ENCODE measurements at regions not wholly inside any gene's neighbourhood (a gene's known extent, or its start where the extent isn't known, plus 50 kb on each side); places are given as distances from the start of the nearest gene placed in this dataset.

- no peak for DNase-seq
Observed at GRCh38 chr4:125828346-125828745, 513.6 kb downstream of the FAT4 start.

GRCh38 chr4:125832161-125832560, 517.4 kb downstream of the FAT4 start:
- DNase-seq, result no peak

- no peak for DNase-seq
Observed at GRCh38 chr4:125836597-125837195, 521.9 kb downstream of the FAT4 start.

GRCh38 chr4:125837493-125838201, 522.9 kb downstream of the FAT4 start:
- no peak for DNase-seq

GRCh38 chr4:125838202-125838601, 523.4 kb downstream of the FAT4 start:
- no peak for DNase-seq

DNA sequence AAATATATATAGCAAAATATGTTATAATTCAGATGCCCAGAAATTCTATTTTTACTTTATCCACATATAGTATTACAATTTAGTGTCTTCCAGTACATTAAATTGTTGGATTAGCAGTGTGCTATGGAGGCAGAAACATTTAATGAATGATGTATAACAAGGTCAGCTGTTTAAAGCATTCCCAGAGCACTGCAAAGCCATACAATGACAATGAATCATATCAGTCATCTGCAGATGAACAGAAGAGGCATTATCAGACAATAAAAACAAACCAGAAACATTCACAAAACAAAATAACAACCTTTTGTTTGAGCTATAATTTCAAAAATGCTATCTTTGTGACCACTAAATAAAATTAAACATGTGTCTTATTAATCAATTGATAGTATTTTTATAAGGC, 524.2 kb downstream of the FAT4 start:
- DNase-seq, result no peak

DNA sequence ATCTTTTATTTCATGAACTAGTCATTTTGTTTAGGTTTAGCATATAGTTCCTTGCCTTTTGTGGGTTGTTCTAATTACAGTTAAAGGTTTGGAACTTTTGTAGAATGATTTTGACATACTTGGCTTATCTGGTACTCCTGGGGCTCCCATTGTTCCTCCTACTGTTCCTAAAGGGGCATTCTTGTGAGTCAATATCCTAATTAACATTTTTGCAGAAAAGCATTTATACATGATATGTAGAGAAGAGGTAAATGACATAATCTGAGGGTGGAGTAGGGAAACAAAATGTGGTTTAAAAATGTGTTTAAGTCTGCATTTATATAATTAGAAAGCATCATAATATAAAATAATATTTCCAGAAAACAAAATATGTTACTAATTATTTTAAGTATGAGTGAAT, 529.2 kb downstream of the FAT4 start:
- no peak for DNase-seq

GRCh38 chr4:125847518-125847917, 532.8 kb downstream of the FAT4 start:
- no peak for DNase-seq

DNA sequence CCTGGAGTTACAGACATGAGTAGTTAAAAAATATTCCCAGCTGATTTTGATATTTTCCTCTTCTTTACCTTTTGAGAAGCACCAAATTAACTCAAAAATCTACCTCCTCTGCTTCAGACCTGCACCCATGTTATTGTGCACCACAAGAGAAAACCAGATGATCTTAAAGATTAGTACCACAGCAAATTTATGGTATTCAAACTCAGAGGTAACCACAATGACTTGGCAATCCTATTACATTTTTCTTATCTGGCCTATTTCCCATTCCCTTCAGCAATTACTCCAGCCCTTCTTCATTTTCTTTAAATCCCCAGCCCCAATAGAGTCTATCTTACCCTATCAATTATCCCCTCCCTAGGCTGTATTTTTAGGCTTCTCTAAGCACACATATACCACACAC, 535.1 kb downstream of the FAT4 start:
- no peak for DNase-seq

DNA sequence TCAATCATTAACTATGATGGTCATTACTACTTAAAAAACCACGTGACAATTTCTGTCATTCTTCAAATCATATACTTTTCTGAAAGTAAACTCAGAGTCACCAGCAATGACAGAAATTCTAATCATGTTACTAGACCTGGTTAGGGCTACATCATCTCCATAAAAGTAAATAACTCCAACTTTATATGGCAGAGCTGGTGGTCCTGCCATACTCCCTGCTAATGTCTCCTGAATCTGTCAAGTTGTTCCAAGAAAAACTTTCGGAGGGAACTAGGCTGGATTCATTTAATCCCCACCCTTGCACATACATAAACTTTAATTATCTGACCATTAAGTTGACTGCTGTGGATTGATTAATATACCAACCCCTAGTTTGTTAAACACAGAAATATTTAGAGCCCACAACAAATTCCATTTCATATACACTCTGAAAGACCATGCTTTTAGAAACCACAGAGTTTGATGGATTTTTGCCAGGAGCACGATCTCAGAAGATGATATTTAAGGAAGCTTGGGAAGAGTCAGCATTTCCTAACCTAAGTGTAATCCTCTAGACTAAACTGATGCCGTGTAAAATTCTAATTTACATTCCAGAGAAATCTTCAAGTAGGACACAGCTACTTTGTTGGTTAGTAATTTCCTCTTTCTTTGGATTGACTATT, 577.0 kb downstream of the FAT4 start:
- no peak for DNase-seq

GRCh38 chr4:125904802-125905201, 590.0 kb downstream of the FAT4 start:
- DNase-seq, result no peak

DNA sequence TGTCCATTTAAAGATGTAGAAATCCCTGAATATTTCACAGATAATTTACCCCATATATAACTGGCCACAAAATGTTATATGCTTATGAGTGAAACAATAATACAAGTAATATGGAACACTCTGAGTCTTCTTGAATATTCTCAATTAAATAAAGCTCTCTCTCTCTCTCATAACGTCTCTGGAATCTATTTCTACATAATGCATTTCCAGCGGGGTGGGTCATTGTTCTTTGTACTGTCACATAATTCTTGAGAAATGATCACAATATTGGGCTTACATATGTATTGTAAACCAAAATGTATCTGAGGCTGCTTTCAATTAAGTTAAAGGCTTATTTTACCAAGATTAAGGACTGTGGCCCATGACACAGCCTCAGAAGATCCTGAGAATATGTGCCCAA, 596.3 kb downstream of the FAT4 start:
- no peak for DNase-seq

DNA sequence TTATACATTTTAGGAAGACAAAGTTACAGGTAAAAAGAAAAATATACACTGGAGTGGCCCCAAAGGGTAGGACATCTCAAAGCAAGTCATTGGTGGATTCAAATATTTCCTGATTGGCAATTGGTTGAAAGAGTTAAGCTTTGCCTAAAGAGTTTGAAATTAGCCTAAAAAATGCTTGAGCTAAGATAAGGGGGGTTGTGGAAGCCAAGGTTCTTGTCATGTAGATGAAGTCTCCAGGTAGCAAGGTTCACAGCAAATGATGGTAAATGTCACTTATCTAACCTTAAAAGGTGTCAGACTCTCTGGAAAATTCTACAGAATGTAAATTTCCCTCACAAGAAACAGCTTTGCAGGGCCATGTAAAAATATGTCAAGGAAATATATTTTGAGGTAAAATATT, 596.7 kb downstream of the FAT4 start:
- no peak for DNase-seq

DNA sequence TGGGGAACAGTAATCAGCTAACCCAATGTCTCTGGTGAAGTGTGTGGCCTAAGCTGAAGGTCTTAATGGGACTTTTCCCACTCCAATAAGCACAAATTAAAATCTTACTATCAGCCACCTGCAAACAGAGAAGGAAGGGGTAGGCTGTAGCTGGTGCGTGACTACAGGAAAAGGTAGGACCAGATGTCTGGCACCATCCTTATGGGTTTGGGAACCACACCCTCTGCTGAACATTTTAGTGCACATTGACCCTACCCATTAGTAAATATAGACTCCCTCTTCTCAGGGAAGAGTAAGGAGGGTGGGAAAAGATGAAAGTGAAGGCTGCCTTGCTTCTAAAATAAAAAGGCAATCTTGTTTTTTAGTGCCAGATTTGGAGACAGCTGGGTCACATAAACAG, 602.8 kb downstream of the FAT4 start:
- DNase-seq, result no peak

GRCh38 chr4:125928652-125929051, 613.9 kb downstream of the FAT4 start:
- no peak for DNase-seq

DNA sequence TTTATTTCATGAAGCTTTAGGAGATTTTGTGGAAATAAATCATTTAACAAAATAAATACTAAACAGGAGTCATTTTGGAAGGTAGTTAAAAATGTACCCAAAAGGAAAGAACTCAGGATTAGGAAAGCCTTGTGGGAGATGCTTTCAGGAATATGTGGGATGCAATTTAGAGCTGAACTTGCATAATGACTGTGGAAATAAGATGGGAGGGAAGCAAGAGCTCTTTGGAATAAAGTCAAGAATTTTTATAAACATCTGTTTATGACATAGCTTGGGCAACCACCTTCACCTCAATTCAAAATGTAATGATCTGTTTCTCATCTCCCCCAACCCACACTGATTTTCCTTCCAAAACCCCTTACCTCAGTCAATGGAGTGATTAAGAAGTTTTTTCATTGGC, 623.8 kb downstream of the FAT4 start:
- DNase-seq, result no peak

- no peak for DNase-seq
Observed at GRCh38 chr4:125940426-125940825, 625.7 kb downstream of the FAT4 start.

DNA sequence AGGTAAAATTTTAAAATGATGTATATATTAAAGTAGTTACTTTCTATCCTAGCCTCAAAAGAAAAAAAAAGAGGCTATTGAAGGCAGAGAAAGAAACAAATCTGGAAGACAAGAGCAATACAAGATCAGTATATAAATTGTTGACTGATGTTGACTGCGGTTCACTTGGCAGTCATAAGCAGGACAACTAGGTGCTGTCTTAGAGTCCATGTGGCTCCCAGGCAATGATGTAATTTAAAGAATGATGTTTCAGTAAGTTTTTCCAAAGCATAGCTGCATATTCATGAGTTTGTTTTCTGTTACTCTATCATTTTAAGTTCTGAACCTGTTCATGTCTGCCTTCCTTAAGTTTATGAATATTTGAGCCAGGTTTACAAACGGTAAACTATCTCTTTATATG, 630.2 kb downstream of the FAT4 start:
- DNase-seq, result no peak

DNA sequence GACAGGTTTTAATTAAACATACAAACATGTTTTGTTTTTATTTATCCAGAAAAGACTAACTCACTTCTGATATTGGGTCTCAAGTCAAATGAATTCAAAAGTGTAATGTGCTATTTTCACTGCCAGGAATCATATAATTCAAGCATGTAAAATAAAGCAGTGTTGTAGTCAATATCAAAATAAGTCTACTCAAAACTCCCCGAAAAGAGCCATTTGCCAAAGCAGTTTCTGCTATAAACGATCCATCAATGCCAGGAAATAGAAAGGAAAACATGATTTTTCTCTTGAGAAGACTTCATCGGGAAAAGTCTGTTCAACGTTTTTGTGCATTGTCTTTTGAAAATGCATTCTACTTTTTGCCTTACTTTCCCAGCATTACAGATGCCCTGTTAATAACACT, 633.3 kb downstream of the FAT4 start:
- DNase-seq, result no peak

DNA sequence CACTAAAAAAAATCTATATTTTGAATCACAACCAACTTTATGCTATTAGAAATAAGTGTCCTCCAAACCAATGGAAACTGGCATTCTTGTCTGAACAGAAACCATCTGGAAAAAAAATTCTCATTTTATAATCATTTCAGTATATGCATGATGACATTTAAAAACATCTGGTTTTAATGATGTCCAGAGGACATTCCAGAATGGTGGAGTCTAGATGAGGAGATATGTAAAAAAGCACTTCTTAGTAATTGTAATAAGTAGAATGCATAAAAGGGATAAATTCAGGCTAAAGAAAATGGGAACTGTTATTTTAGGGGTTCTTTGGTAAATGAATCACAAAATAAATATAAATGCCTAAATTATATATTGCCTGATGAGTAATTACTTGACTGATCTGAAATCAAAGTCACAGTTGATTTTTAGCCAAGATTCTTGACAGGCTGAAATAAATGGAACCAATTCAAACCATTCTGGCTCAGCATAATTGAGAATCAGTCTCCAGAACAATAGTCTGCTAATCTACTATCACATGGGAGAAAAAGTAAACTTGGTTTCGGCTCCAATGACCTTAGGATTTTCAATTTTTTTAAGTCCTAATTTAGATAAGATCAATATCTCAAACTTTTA, 636.6 kb downstream of the FAT4 start:
- no peak for DNase-seq

GRCh38 chr4:125952631-125953030, 637.9 kb downstream of the FAT4 start:
- DNase-seq, result no peak

GRCh38 chr4:125956276-125956675, 641.5 kb downstream of the FAT4 start:
- no peak for DNase-seq

DNA sequence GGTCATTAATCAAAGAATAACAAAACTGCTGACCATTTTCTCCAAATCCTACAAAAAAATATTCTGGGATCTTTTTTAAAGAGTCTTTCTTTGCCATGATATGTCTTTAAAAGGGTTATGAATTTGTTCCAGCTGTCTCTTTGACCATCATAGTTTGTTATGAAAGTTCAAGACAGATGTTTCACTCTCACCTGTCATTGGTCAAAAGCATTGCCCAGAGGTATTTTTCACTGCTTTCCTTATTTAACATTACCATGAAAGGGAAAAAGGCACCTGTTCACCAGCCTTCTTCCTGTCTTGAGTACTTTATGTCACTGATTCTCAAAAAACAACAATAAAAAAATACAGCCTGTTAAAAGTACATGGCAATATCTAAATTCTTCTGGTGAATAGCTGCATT, 643.8 kb downstream of the FAT4 start:
- DNase-seq, result no peak

DNA sequence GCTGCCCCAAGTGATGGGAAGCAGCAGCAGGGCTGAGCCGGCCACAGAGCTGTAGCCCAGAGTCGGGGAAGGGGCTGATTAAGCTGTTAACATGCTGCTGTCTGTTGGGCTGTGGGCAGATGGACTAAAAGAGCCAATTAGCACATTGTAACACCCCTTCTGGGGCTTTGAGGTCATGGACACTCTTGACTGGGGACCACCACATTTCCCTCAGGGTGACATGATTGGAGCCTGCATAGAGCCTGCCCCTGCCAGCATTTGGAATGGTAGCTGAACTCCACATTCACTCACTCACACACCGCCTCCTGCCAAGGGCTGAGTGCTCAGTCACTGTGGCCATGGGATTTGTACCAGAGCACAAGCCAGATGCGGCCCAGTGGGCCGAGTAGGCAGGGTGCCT, 646.9 kb downstream of the FAT4 start:
- no peak for DNase-seq

All from NCI-H2081 (cell line).